ENCODE measurements at regions not wholly inside any gene's neighbourhood (a gene's known extent, or its start where the extent isn't known, plus 50 kb on each side); places are given as distances from the start of the nearest gene placed in this dataset.
A peak's percentile ranks its signal among the peaks of the same experiment; 100 is the strongest.

- no peaks in the 10 kb centered on the region for H3K27me3 Mint-ChIP-seq
- POLR2A ChIA-PET: no interaction called here
- H3K4me3 Mint-ChIP-seq: no peak overlapping the region
- peaks cover 0 to 2% (median 0%) of the 10 kb centered on the region in 9 donors for H3K9me3 Mint-ChIP-seq
- no peak overlapping the region for H3K27ac Mint-ChIP-seq
- ATAC-seq (no peak), DNase-seq (no peak)
- H3K36me3 Mint-ChIP-seq: peaks cover 0 to 13% (median 11%) of the 10 kb centered on the region in 3 donors
- peaks cover 7 to 21% (median 11%) of the 10 kb centered on the region in 4 donors for H3K4me1 Mint-ChIP-seq
These were observed 163.5 kb upstream of the SPIN4 start for GRCh38 chrX:63514569-63515080.

DNA sequence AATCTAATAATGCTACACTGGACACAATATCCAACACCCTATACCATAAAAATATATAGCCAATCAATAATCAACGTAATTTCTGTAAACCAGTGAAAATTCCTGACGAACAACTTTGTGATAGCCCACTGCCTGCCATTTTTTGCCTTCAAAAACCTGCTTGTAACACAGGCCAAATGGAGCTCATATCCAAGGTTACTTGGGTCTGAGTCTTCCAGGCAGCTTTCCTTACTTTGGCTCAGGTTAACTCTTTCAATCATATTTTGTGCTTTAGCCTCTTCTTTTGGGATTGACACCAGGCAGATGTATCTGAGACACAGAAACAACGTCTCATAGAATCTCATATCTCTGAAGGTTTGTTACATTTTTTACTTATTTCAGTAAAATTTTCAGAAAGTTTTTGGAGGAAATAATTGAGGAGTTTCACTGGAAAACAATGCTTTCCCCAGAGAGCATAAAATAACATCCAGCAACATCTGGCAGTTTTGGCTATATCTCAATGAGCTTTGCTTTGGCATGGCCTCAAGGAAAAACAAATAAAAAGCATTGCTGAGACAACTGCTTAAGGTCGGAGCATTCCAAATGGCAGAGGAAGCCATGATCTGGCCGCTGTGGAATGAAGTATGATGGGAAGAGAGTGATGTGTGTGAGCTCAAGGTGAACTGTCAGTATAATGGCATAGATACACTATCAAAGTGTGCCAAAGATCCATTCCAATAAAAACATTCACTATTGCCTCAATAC lies 162.9 kb upstream of the SPIN4 start:
- ATAC-seq (no peak), DNase-seq (no peak)
- Mint-ChIP-seq H3K4me1 (peaks cover 9 to 22% (median 14%) of the 10 kb centered on the region in 4 donors), H3K27me3 (no peaks in the 10 kb centered on the region), H3K4me3 (no peak overlapping the region), H3K9me3 (peaks cover 0 to under 1% (median 0%) of the 10 kb centered on the region in 9 donors), H3K27ac (no peak overlapping the region), H3K36me3 (peaks cover 0 to 16% (median 13%) of the 10 kb centered on the region in 3 donors)
- POLR2A ChIA-PET: interaction anchor here (0.5 kb wide), 1 partner anchor 31 kb away, joined by 3 read pairs; no protein-coding TSS in a partner anchor

DNA sequence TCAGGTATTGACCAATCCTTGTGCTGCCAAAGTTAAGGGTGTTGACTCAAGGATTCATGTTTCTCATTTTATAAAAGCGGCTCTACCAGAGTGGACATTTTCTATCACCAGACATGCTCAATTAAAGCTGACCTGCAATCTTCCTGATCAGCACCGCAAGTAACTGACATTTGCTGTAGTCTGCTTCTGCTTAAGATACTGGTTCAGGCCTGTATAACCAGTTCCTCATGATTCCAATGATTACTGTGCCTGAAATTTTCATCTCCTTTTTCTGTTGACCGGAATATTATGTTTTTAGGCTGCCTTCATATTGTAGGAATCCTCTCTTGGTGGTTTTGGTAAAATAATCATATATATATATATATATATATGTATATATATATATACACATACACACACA lies 160.2 kb upstream of the SPIN4 start:
- no peak for DNase-seq
- peaks cover 0 to 11% (median 7%) of the 10 kb centered on the region in 3 donors for H3K36me3 Mint-ChIP-seq
- peaks cover 12 to 26% (median 16%) of the 10 kb centered on the region in 4 donors for H3K4me1 Mint-ChIP-seq
- H3K4me3 Mint-ChIP-seq: no peak overlapping the region
- H3K9me3 Mint-ChIP-seq: no peaks in the 10 kb centered on the region
- no peaks in the 10 kb centered on the region for H3K27me3 Mint-ChIP-seq
- POLR2A ChIA-PET: no interaction called here
- ATAC-seq: no peak
- no peak overlapping the region for H3K27ac Mint-ChIP-seq

DNA sequence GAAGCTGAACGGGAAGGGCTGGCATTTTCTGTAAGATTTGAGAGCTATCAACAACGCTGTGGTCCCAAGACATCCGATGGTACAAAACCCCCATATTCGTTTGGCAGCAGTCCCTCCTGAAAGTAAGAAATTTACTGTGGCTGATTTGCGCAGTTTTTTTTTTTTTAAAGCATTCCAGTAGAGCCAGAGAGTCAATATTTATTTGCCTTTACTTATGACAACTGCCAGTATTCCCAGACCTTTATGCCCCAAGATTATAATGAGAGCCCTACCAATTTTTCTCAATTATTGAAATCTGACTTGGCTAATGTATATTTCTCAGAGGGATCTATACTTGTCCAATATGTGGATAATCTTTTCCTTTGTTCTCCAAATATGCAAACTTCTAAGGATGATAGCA lies 157.5 kb upstream of the SPIN4 start:
- POLR2A ChIA-PET: no interaction called here
- no peak overlapping the region for H3K27ac Mint-ChIP-seq
- no peaks in the 10 kb centered on the region for H3K27me3 Mint-ChIP-seq
- no peaks in the 10 kb centered on the region for H3K9me3 Mint-ChIP-seq
- no peak for ATAC-seq
- no peak overlapping the region for H3K4me3 Mint-ChIP-seq
- H3K4me1 Mint-ChIP-seq: peaks cover 16 to 30% (median 22%) of the 10 kb centered on the region in 4 donors
- H3K36me3 Mint-ChIP-seq: peaks cover 0 to 11% (median 3%) of the 10 kb centered on the region in 3 donors
- DNase-seq: no peak

GRCh38 chrX:63506320-63506719 lies 155.2 kb upstream of the SPIN4 start:
- Mint-ChIP-seq H3K4me3 (no peak overlapping the region), H3K36me3 (peaks cover 0 to 11% (median 3%) of the 10 kb centered on the region in 3 donors), H3K27ac (no peak overlapping the region), H3K4me1 (peaks cover 16 to 31% (median 22%) of the 10 kb centered on the region in 4 donors), H3K27me3 (no peaks in the 10 kb centered on the region), H3K9me3 (no peaks in the 10 kb centered on the region)
- ATAC-seq (no peak), DNase-seq (peak in 1 of 10 donors; percentile 4)
- POLR2A ChIA-PET: no interaction called here

GRCh38 chrX:63503541-63503940 lies 152.4 kb upstream of the SPIN4 start:
- no peaks in the 10 kb centered on the region for H3K27me3 Mint-ChIP-seq
- POLR2A ChIA-PET: no interaction called here
- ATAC-seq (no peak), DNase-seq (no peak)
- H3K9me3 Mint-ChIP-seq: peaks cover 0 to 15% (median 0%) of the 10 kb centered on the region in 9 donors
- H3K36me3 Mint-ChIP-seq: peaks cover 0 to 5% (median 3%) of the 10 kb centered on the region in 3 donors
- no peak overlapping the region for H3K4me3 Mint-ChIP-seq
- H3K4me1 Mint-ChIP-seq: peaks cover 8 to 20% (median 16%) of the 10 kb centered on the region in 4 donors
- H3K27ac Mint-ChIP-seq: peak overlapping the region in 1 of 10 donors; percentile 54

GRCh38 chrX:63488546-63489373 lies 137.6 kb upstream of the SPIN4 start:
- POLR2A ChIA-PET: no interaction called here
- H3K27ac Mint-ChIP-seq: peak overlapping the region in 2 of 10 donors; percentile 24 to 78
- H3K36me3 Mint-ChIP-seq: peaks cover 12 to 66% (median 46%) of the 10 kb centered on the region in 3 donors
- H3K9me3 Mint-ChIP-seq: peaks cover 0 to 42% (median 14%) of the 10 kb centered on the region in 9 donors
- H3K27me3 Mint-ChIP-seq: no peaks in the 10 kb centered on the region
- ATAC-seq (no peak), DNase-seq (no peak)
- H3K4me3 Mint-ChIP-seq: no peak overlapping the region
- H3K4me1 Mint-ChIP-seq: peaks cover 3 to 11% (median 7%) of the 10 kb centered on the region in 4 donors

- ATAC-seq: no peak
- Mint-ChIP-seq H3K9me3 (peaks cover 0 to 79% (median 13%) of the 10 kb centered on the region in 9 donors), H3K4me1 (no peaks in the 10 kb centered on the region), H3K36me3 (peaks cover 32 to 63% (median 50%) of the 10 kb centered on the region in 3 donors), H3K27ac (no peak overlapping the region), H3K4me3 (no peak overlapping the region), H3K27me3 (no peaks in the 10 kb centered on the region)
- DNase-seq: no peak
- POLR2A ChIA-PET: no interaction called here
These were observed 124.1 kb upstream of the SPIN4 start for GRCh38 chrX:63475200-63475599.

- no peak for DNase-seq
- H3K36me3 Mint-ChIP-seq: peaks cover 12 to 51% (median 42%) of the 10 kb centered on the region in 3 donors
- POLR2A ChIA-PET: no interaction called here
These were observed 119.9 kb upstream of the SPIN4 start for GRCh38 chrX:63471004-63471403.

DNA sequence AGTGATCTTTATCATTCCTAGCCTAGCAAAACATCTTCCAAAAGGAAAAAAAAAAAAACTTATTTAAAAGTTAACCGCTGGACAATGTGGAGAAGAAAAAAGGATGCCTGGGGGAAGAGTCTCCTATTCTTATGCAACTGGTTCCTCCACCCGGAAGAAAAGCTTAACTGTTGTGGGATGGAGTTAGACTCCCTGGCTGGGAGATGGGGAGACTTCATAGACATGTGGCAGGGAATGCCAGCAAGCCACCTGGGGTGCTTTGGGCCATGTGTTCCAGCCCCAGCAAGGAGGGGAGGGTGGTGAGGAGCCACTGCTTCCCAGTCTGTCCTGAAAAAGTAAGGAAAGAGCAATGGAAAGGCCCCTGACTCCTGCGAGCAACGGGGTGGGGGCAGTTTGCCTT lies 119.4 kb upstream of the SPIN4 start:
- Mint-ChIP-seq H3K27ac (no peak overlapping the region), H3K27me3 (no peaks in the 10 kb centered on the region), H3K36me3 (peaks cover 10 to 51% (median 38%) of the 10 kb centered on the region in 3 donors), H3K9me3 (peaks cover 0 to 65% (median 3%) of the 10 kb centered on the region in 9 donors), H3K4me3 (no peak overlapping the region), H3K4me1 (no peaks in the 10 kb centered on the region)
- ATAC-seq: no peak
- no peak for DNase-seq
- POLR2A ChIA-PET: no interaction called here

More at GRCh38 chrX:63471004-63471403, 119.9 kb upstream of the SPIN4 start:
- Mint-ChIP-seq H3K27ac (no peak overlapping the region), H3K4me1 (no peaks in the 10 kb centered on the region), H3K9me3 (peaks cover 0 to 70% (median 3%) of the 10 kb centered on the region in 9 donors), H3K4me3 (no peak overlapping the region), H3K27me3 (no peaks in the 10 kb centered on the region)
- ATAC-seq: no peak

DNA sequence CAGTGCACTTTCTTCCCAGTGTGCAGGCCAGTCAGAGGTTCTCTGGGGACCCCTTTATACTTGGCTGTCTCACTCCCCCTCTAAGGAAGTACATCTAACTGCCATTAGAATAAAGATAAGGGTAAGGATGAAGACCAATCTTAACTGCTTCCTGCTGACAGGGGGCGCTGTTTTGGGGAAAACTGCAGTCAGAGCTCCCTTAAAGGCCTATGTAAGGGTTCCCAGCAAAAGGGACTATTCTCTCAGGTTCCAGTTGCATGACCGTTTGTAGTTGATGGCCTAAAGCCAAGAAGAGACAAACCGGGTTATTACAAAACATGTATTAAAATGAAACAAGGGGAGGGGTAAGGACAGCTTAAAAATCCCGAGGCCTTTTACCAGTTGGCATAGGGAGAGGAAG lies 115.6 kb upstream of the SPIN4 start:
- peaks cover 13 to 36% (median 34%) of the 10 kb centered on the region in 3 donors for H3K36me3 Mint-ChIP-seq
- ATAC-seq (no peak), DNase-seq (no peak)
- H3K4me3 Mint-ChIP-seq: no peak overlapping the region
- POLR2A ChIA-PET: no interaction called here
- H3K9me3 Mint-ChIP-seq: peaks cover 0 to 43% (median 12%) of the 10 kb centered on the region in 9 donors
- H3K27ac Mint-ChIP-seq: no peak overlapping the region
- H3K4me1 Mint-ChIP-seq: peaks cover 0 to 2% (median 0%) of the 10 kb centered on the region in 4 donors
- H3K27me3 Mint-ChIP-seq: no peaks in the 10 kb centered on the region

DNA sequence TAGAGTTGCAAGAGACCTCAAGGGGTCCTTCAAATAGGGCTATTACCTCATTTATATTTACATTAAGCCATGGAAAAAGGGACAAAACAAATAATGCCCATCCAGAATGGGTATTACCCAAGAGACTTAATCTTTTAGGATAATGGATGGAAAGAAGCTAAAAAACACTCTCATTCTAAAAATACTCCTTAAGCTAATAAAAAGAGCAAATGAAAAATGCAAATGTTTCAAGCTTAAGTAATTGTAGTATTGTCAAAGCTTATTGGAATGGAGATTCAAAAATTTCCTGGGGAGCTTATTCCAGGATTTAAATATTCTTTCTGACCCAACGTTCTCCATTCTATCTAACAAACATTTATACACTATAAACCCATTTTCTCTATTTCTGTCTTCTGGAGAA lies 107.8 kb upstream of the SPIN4 start:
- no peak overlapping the region for H3K27ac Mint-ChIP-seq
- H3K4me1 Mint-ChIP-seq: peaks cover 0 to under 1% (median 0%) of the 10 kb centered on the region in 4 donors
- no peak overlapping the region for H3K4me3 Mint-ChIP-seq
- ATAC-seq (no peak), DNase-seq (no peak)
- H3K36me3 Mint-ChIP-seq: peaks cover 28 to 51% (median 30%) of the 10 kb centered on the region in 3 donors
- H3K9me3 Mint-ChIP-seq: peaks cover 0 to 49% (median 22%) of the 10 kb centered on the region in 9 donors
- no peaks in the 10 kb centered on the region for H3K27me3 Mint-ChIP-seq
- POLR2A ChIA-PET: no interaction called here

- no peak overlapping the region for H3K4me3 Mint-ChIP-seq
- peaks cover 0 to 84% (median 33%) of the 10 kb centered on the region in 9 donors for H3K9me3 Mint-ChIP-seq
- no peaks in the 10 kb centered on the region for H3K4me1 Mint-ChIP-seq
- ATAC-seq: no peak
- H3K27me3 Mint-ChIP-seq: no peaks in the 10 kb centered on the region
- no peak for DNase-seq
- POLR2A ChIA-PET: no interaction called here
- H3K36me3 Mint-ChIP-seq: peaks cover 38 to 59% (median 39%) of the 10 kb centered on the region in 3 donors
- no peak overlapping the region for H3K27ac Mint-ChIP-seq
These were observed 102.4 kb upstream of the SPIN4 start for GRCh38 chrX:63453571-63453970.

All from naive thymus-derived CD8-positive, alpha-beta T cell (primary cell).